Gastroesophageal sphincter (tissue), 4 donors: ENCODE measurements at regions not wholly inside any gene's neighbourhood (a gene's known extent, or its start where the extent isn't known, plus 50 kb on each side); places are given as distances from the start of the nearest gene placed in this dataset.
"Not testable (repeated sequence)": the region's sequence is repeated elsewhere in the genome, so short reads cannot be mapped to it uniquely, and the experiment has no call there.

ENCODE experiments used
- ATAC-seq: fragments of 150-250 bp; one replicate; pipeline ENCODE4 v1.9.1; 2016; ENCODE audit warnings: mild to moderate bottlenecking, moderate library complexity
- H3K27ac ChIP-seq, 4 donors: fragments of 200-600 bp; sonication (generic) in 3 of 4; 1 replicate in 3 of 4; 2 replicates in 1 of 4; pipeline ENCODE4 v1.5.1; 2016 to 2019
- H3K27me3 ChIP-seq: fragments of 200-600 bp; sonication (generic); one replicate; pipeline ENCODE4 v1.5.1; 2019
- H3K36me3 ChIP-seq, 2 donors: fragments of 200-600 bp; sonication (generic); one replicate each; pipeline ENCODE4 v1.5.1; 2019; ENCODE audit warnings: control low read depth in 1 of 2
- H3K4me1 ChIP-seq, 3 donors: fragments of 200-600 bp; sonication (generic); 1 replicate in 2 of 3; 2 replicates in 1 of 3; pipeline ENCODE4 v1.5.1; 2016 to 2019; ENCODE audit warnings: control low read depth in 2 of 3
- H3K4me3 ChIP-seq, 2 donors: fragments of 200-600 bp; sonication (generic); one replicate each; pipeline ENCODE4 v1.5.1; 2019; ENCODE audit warnings: mild to moderate bottlenecking in 1 of 2, moderate library complexity in 1 of 2
- H3K9me3 ChIP-seq, 3 donors: fragments of 200-600 bp; sonication (generic); one replicate each; pipeline ENCODE4 v1.5.1; 2017 to 2019; ENCODE audit warnings: control low read depth in 2 of 3
- CTCF ChIP-seq, 4 experiments: fragments of 200-600 bp in 2 of 4; fragments of 450-650 bp in 2 of 4; sonication (generic) in 1 of 4; IDR thresholded peaks; one replicate each; pipeline ENCODE4 v1.5.1; 2017 to 2019; ENCODE audit warnings: antibody characterized with exemption in 4 of 4, mild to moderate bottlenecking in 2 of 4, moderate library complexity in 2 of 4
- EP300 ChIP-seq: sonication (generic); formaldehyde crosslinking; IDR thresholded peaks from one replicate; pipeline ENCODE4 v1.6.1; 2017; ENCODE audit warnings: antibody characterized with exemption, mild to moderate bottlenecking
- POLR2A ChIP-seq, 2 donors: fragments of 450-650 bp; IDR thresholded peaks; one replicate each; pipeline ENCODE4 v1.6.1; 2017; ENCODE audit warnings: antibody characterized with exemption in 2 of 2, mild to moderate bottlenecking in 2 of 2, moderate library complexity in 1 of 2
- POLR2AphosphoS5 ChIP-seq: sonication (generic); formaldehyde crosslinking; IDR thresholded peaks from one replicate; pipeline ENCODE4 v1.6.1; 2017; ENCODE audit warnings: antibody characterized with exemption
- WGBS, 2 donors: methylation state at CpG; one replicate each; pipeline ENCODE4 v1.1.5; 2018; ENCODE audit warnings: low coverage in 1 of 2; 5-methylcytosine and 5-hydroxymethylcytosine counted together

GRCh38 chr10:23779301-23779700, 340.4 kb downstream of the OTUD1 start:
- H3K36me3 ChIP-seq = no peaks in the 10 kb centered on the region
- no peaks in the 10 kb centered on the region for H3K27me3 ChIP-seq
- H3K4me1 ChIP-seq = no peaks in the 10 kb centered on the region
- ATAC-seq = no peak
- no peak for TF ChIP-seq POLR2AphosphoS5
- TF ChIP-seq CTCF (IDR thresholded peaks at IDR 0.05) = no peak
- no peak for TF ChIP-seq POLR2A (IDR thresholded peaks at IDR 0.05)
- TF ChIP-seq EP300 = no peak
- H3K27ac ChIP-seq = no peak overlapping the region
- no peaks in the 10 kb centered on the region for H3K9me3 ChIP-seq
- WGBS, 2 donors = 61 to 80% methylated on average over 4 of the region's 4 CpGs
- H3K4me3 ChIP-seq = no peak overlapping the region

- 40% methylated on average over 1 of the region's 1 CpG; no CpG with 5 or more reads in 1 of the 2 donors for WGBS, 2 donors
- H3K4me1 ChIP-seq = no peaks in the 10 kb centered on the region
- no peak overlapping the region for H3K4me3 ChIP-seq
- no peak overlapping the region for H3K27ac ChIP-seq
- no peak for TF ChIP-seq CTCF (IDR thresholded peaks at IDR 0.05)
- no peak for TF ChIP-seq EP300
- TF ChIP-seq POLR2AphosphoS5 = no peak
- TF ChIP-seq POLR2A (IDR thresholded peaks at IDR 0.05) = no peak
- no peaks in the 10 kb centered on the region for H3K9me3 ChIP-seq
- no peaks in the 10 kb centered on the region for H3K36me3 ChIP-seq
- no peaks in the 10 kb centered on the region for H3K27me3 ChIP-seq
- no peak for ATAC-seq
Observed at GRCh38 chr10:23780331-23780730, 341.5 kb downstream of the OTUD1 start.

GRCh38 chr10:23786594-23786993, 347.7 kb downstream of the OTUD1 start:
- ATAC-seq = no peak
- no peaks in the 10 kb centered on the region for H3K36me3 ChIP-seq
- H3K27ac ChIP-seq = no peak overlapping the region
- no peak overlapping the region for H3K4me3 ChIP-seq
- no peaks in the 10 kb centered on the region for H3K9me3 ChIP-seq
- no peaks in the 10 kb centered on the region for H3K4me1 ChIP-seq
- H3K27me3 ChIP-seq = no peaks in the 10 kb centered on the region
- TF ChIP-seq CTCF (IDR thresholded peaks at IDR 0.05) (no peak), POLR2A (IDR thresholded peaks at IDR 0.05) (no peak), POLR2AphosphoS5 (no peak), EP300 (no peak)
- 89% methylated on average over 1 of the region's 1 CpG; no CpG with 5 or more reads in 1 of the 2 donors for WGBS, 2 donors

- ATAC-seq = no peak
- Histone ChIP-seq H3K36me3 (no peaks in the 10 kb centered on the region), H3K27me3 (no peaks in the 10 kb centered on the region), H3K27ac (no peak overlapping the region), H3K9me3 (no peaks in the 10 kb centered on the region), H3K4me1 (no peaks in the 10 kb centered on the region), H3K4me3 (no peak overlapping the region)
- TF ChIP-seq POLR2AphosphoS5 (no peak), POLR2A (IDR thresholded peaks at IDR 0.05) (no peak), CTCF (IDR thresholded peaks at IDR 0.05) (no peak), EP300 (no peak)
- WGBS, 2 donors = 5 to 27% methylated on average over 4 of the region's 4 CpGs
Observed at GRCh38 chr10:23793577-23793976, 354.7 kb downstream of the OTUD1 start.

GRCh38 chr10:23797452-23797851, 358.6 kb downstream of the OTUD1 start:
- 50 to 81% methylated on average over 4 of the region's 4 CpGs for WGBS, 2 donors
- H3K9me3 ChIP-seq, ATAC-seq, H3K27me3 ChIP-seq, H3K27ac ChIP-seq, H3K36me3 ChIP-seq, H3K4me3 ChIP-seq, H3K4me1 ChIP-seq: not testable (repeated sequence)
